HAP-1 (cell line): ENCODE measurements at regions not wholly inside any gene's neighbourhood (a gene's known extent, or its start where the extent isn't known, plus 50 kb on each side); places are given as distances from the start of the nearest gene placed in this dataset.
A peak's percentile ranks its signal among the peaks of the same experiment; 100 is the strongest.
"Not testable (repeated sequence)": the region's sequence is repeated elsewhere in the genome, so short reads cannot be mapped to it uniquely, and the experiment has no call there.

Experiments used
- DNase-seq, 2 experiments: peaks; one replicate each; pipeline ENCODE4 v3.0.0-alpha.2; 2016 to 2020; ENCODE audit warnings: low spot score in 2 of 2
- H3K27me3 ChIP-seq: fragments of 250-450 bp; sonication (Bioruptor Pico); 2 replicates; pipeline ENCODE4 v1.5.1; 2020; ENCODE audit warnings: low read depth, mild to moderate bottlenecking, moderate library complexity
- H3K36me3 ChIP-seq: fragments of 250-450 bp; sonication (Bioruptor Pico); replicated peaks from 2 replicates; pipeline ENCODE4 v1.5.1; 2020; ENCODE audit warnings: mild to moderate bottlenecking
- H3K4me1 ChIP-seq: fragments of 250-450 bp; sonication (Bioruptor Pico); 2 replicates; pipeline ENCODE4 v1.5.1; 2020; ENCODE audit warnings: mild to moderate bottlenecking
- H3K4me3 ChIP-seq: fragments of 250-450 bp; sonication (Bioruptor Pico); 2 replicates; pipeline ENCODE4 v1.5.1; 2020; ENCODE audit warnings: mild to moderate bottlenecking, moderate library complexity
- H3K9me3 ChIP-seq: fragments of 250-450 bp; sonication (Bioruptor Pico); 2 replicates; pipeline ENCODE4 v1.5.1; 2020; ENCODE audit warnings: mild to moderate bottlenecking, moderate library complexity
- in situ Hi-C: fragments of 300-500 bp; cut with MboI; formaldehyde crosslinking; loops from 3 replicates; pipeline ENCODE4 v1.14.3; 2020; ENCODE audit warnings: low sequenced_read_pairs, inconsistent platforms, mixed read lengths

- DNase-seq, result peak; percentile 26 to 29
- no peak overlapping the region for H3K4me3 ChIP-seq
- no peaks in the 10 kb centered on the region for H3K27me3 ChIP-seq
- in situ Hi-C loops, result no loop called here
- H3K36me3 ChIP-seq, result no peaks in the 10 kb centered on the region
- no peaks in the 10 kb centered on the region for H3K9me3 ChIP-seq
- H3K4me1 ChIP-seq, result no peaks in the 10 kb centered on the region
Measured at GRCh38 chr1:81290326-81290725, 510.4 kb upstream of the ADGRL2 start.

GRCh38 chr1:81288689-81289088 lies 512.0 kb upstream of the ADGRL2 start:
- Histone ChIP-seq H3K9me3 (no peaks in the 10 kb centered on the region), H3K27me3 (no peaks in the 10 kb centered on the region), H3K36me3 (no peaks in the 10 kb centered on the region), H3K4me3 (no peak overlapping the region), H3K4me1 (no peaks in the 10 kb centered on the region)
- in situ Hi-C loops, result no loop called here
- DNase-seq, result no peak

- Histone ChIP-seq H3K4me1 (no peaks in the 10 kb centered on the region), H3K36me3 (no peaks in the 10 kb centered on the region), H3K4me3 (no peak overlapping the region), H3K9me3 (no peaks in the 10 kb centered on the region), H3K27me3 (no peaks in the 10 kb centered on the region)
- no peak for DNase-seq
- in situ Hi-C loops, result no loop called here
Measured at GRCh38 chr1:81287411-81288080, 513.2 kb upstream of the ADGRL2 start.

- H3K9me3 ChIP-seq, result no peaks in the 10 kb centered on the region
- in situ Hi-C loops, result no loop called here
Measured at GRCh38 chr1:81270051-81270450, 530.7 kb upstream of the ADGRL2 start.

GRCh38 chr1:81264976-81265375 lies 535.8 kb upstream of the ADGRL2 start:
- Histone ChIP-seq H3K27me3 (no peaks in the 10 kb centered on the region), H3K4me1 (peaks cover 18% of the 10 kb centered on the region), H3K4me3 (no peak overlapping the region), H3K36me3 (no peaks in the 10 kb centered on the region), H3K9me3 (no peaks in the 10 kb centered on the region)
- in situ Hi-C loops, result no loop called here
- peak in 1 of 2 experiments; percentile 86 for DNase-seq

More at GRCh38 chr1:81270051-81270450, 530.7 kb upstream of the ADGRL2 start:
- H3K27me3 ChIP-seq, result no peaks in the 10 kb centered on the region
- peaks cover 16% of the 10 kb centered on the region for H3K4me1 ChIP-seq
- no peaks in the 10 kb centered on the region for H3K36me3 ChIP-seq
- H3K4me3 ChIP-seq, result no peak overlapping the region
- DNase-seq, result peak in 1 of 2 experiments; percentile 48

DNA sequence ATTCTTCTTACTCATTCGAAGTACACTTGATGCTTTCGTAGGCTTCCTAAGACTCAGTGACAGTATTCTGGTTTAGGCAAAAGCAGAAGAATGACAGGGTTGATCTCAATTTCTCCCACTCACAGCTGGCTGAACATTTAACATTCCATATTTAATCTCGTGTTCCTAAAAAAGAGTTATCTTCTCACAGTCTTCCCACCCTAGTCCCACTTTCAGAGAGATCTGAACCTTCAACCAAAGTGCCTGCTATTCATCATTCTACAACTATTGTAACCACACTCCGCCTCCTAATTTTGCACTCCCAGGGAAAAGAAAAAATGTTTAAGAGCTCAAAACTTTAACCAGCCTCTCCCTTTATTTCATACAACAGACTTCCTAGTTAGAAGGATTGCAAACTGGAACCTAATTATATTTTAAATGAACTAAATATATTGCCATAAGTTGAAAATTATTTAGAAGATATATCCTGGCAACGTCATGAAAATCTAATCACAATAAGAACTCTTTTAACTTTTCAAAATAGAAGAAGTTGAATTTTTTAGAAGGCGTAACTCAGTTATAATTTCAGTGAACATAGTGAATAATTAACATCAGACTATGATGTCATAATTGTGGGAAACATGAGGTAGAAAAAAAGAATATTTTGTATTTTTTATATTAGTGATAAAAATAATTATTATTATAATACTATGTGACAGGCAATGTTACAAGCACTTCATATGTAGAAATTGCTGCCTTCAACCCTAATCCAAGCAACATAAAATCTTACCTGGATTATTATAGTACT lies 540.9 kb upstream of the ADGRL2 start:
- Histone ChIP-seq H3K9me3 (no peaks in the 10 kb centered on the region; the same call in 1 of the 2 replicates), H3K4me3 (no peak overlapping the region), H3K27me3 (no peaks in the 10 kb centered on the region), H3K36me3 (no peaks in the 10 kb centered on the region), H3K4me1 (peaks cover 3% of the 10 kb centered on the region)
- no peak for DNase-seq
- in situ Hi-C loops, result no loop called here

GRCh38 chr1:81254560-81254959 lies 546.2 kb upstream of the ADGRL2 start:
- no peaks in the 10 kb centered on the region for H3K36me3 ChIP-seq
- H3K27me3 ChIP-seq, result no peaks in the 10 kb centered on the region
- no peaks in the 10 kb centered on the region; the same call in 1 of the 2 replicates for H3K9me3 ChIP-seq
- no peak overlapping the region for H3K4me3 ChIP-seq
- in situ Hi-C loops, result no loop called here
- peak; percentile 29 to 47 for DNase-seq
- peaks cover 19% of the 10 kb centered on the region for H3K4me1 ChIP-seq

GRCh38 chr1:81254068-81254467 lies 546.7 kb upstream of the ADGRL2 start:
- H3K4me1 ChIP-seq, result peaks cover 19% of the 10 kb centered on the region
- no peak overlapping the region for H3K4me3 ChIP-seq
- in situ Hi-C loops, result no loop called here
- H3K36me3 ChIP-seq, result no peaks in the 10 kb centered on the region
- DNase-seq, result no peak
- H3K27me3 ChIP-seq, result no peaks in the 10 kb centered on the region
- no peaks in the 10 kb centered on the region; the same call in 1 of the 2 replicates for H3K9me3 ChIP-seq

GRCh38 chr1:81252471-81253151 lies 548.1 kb upstream of the ADGRL2 start:
- DNase-seq, result peak in 1 of 2 experiments; percentile 91
- H3K4me1 ChIP-seq, result peaks cover 19% of the 10 kb centered on the region
- H3K4me3 ChIP-seq, result no peak overlapping the region
- in situ Hi-C loops, result no loop called here
- H3K27me3 ChIP-seq, result no peaks in the 10 kb centered on the region
- no peaks in the 10 kb centered on the region for H3K36me3 ChIP-seq
- H3K9me3 ChIP-seq, result no peaks in the 10 kb centered on the region

DNA sequence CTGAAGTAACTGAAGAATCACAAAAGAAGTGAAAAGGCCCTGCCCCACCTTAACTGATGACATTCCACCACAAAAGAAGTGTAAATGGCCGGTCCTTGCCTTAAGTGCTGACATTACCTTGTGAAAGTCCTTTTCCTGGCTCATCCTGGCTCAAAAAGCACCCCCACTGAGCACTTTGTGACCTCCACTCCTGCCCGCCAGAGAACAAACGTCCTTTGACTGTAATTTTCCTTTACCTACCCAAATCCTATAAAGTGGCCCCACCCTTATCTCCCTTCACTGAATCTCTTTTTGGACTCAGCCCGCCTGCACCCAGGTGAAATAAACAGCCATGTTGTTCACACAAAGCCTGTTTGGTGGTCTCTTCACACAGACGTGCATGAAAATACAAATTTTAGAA lies 549.9 kb upstream of the ADGRL2 start:
- peaks cover 19% of the 10 kb centered on the region for H3K4me1 ChIP-seq
- H3K4me3 ChIP-seq, H3K9me3 ChIP-seq, H3K36me3 ChIP-seq, DNase-seq, H3K27me3 ChIP-seq, in situ Hi-C loops: not testable (repeated sequence)

DNA sequence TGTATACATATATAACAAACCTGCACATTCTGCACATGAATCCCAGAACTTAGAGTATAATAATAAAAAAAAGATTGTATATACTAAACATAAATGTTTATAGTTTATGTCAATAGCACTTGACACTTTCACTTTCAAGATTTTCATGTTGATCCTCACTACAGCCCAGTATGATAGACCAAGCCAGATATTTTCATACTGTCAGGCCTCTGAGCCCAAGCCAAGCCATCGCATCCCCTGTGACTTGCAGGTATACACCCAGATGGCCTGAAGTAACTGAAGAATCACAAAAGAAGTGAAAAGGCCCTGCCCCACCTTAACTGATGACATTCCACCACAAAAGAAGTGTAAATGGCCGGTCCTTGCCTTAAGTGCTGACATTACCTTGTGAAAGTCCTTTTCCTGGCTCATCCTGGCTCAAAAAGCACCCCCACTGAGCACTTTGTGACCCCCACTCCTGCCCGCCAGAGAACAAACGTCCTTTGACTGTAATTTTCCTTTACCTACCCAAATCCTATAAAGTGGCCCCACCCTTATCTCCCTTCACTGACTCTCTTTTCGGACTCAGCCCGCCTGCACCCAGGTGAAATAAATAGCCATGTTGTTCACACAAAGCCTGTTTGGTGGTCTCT lies 555.5 kb upstream of the ADGRL2 start:
- H3K27me3 ChIP-seq, in situ Hi-C loops, DNase-seq, H3K36me3 ChIP-seq, H3K9me3 ChIP-seq, H3K4me3 ChIP-seq, H3K4me1 ChIP-seq: not testable (repeated sequence)

DNA sequence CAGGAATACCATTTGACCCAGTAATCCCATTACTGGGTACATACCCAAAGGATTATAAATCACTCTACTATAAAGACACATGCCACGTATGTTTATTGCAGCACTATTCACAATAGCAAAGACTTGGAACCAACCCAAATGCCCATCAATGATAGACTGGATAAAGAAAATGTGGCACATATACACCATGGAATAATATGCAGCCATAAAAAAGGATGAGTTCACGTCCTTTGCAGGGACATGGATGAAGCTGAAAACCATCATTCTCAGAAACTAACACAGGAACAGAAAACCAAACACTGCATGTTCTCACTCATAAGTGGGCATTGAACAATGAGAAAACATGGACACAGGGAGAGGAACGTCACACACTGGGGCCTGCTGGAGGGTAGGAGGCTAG lies 556.1 kb upstream of the ADGRL2 start:
- H3K4me1 ChIP-seq, H3K4me3 ChIP-seq, H3K9me3 ChIP-seq, DNase-seq, in situ Hi-C loops, H3K36me3 ChIP-seq, H3K27me3 ChIP-seq: not testable (repeated sequence)

DNA sequence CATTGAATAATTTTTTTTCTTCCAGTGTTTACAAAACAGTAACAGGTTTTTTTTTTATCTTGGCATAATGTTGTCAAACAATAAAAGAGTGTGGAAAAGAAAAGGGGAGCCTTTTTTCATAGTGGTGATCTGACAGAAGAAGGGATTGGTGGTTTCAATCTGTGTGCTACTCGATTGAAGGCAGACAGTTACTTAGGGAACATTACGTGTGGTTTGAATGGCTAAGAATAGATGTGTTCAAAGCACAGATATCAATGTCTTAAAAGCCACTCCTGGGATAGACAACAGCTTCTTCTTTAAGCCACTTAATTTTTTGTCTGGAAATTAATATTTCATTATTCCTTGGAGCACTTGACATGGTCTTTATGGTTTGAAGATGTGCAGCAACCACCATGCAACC lies 558.6 kb upstream of the ADGRL2 start:
- H3K27me3 ChIP-seq, result no peaks in the 10 kb centered on the region
- DNase-seq, result no peak
- in situ Hi-C loops, result no loop called here
- H3K9me3 ChIP-seq, result no peaks in the 10 kb centered on the region
- no peak overlapping the region for H3K4me3 ChIP-seq
- peaks cover 22% of the 10 kb centered on the region for H3K4me1 ChIP-seq
- no peaks in the 10 kb centered on the region for H3K36me3 ChIP-seq
